Neural progenitor cell (in vitro differentiated cells): ENCODE measurements at regions not wholly inside any gene's neighbourhood (a gene's known extent, or its start where the extent isn't known, plus 50 kb on each side); places are given as distances from the start of the nearest gene placed in this dataset.

Experiments used
- CTCF ChIP-seq: fragments of 200-600 bp; sonication (generic); IDR thresholded peaks from 2 replicates; pipeline ENCODE4 v1.5.1; 2017; ENCODE audit warnings: antibody characterized with exemption, mild to moderate bottlenecking
- EZH2 ChIP-seq: fragments of 200-600 bp; sonication (generic); IDR thresholded peaks from 2 replicates; pipeline ENCODE4 v1.6.1; 2017; ENCODE audit warnings: antibody characterized with exemption, mild to moderate bottlenecking, moderate library complexity
- EZH2phosphoT487 ChIP-seq: fragments of 200-600 bp; sonication (generic); IDR thresholded peaks from 2 replicates; pipeline ENCODE4 v1.6.1; 2017; ENCODE audit warnings: antibody characterized with exemption

GRCh38 chr15:79538527-79538926 lies 106.4 kb downstream of the MINAR1 start:
- TF ChIP-seq CTCF (no peak), EZH2 (no peak), EZH2phosphoT487 (no peak)
